Trophoblast cell (in vitro differentiated cells and primary cell): ENCODE measurements at regions not wholly inside any gene's neighbourhood (a gene's known extent, or its start where the extent isn't known, plus 50 kb on each side); places are given as distances from the start of the nearest gene placed in this dataset.

Experiments used
- DNase-seq, 2 donors: peaks; one replicate each; pipeline ENCODE4 v3.0.0-alpha.2; 2016
- H2AFZ ChIP-seq: 2 replicates; pipeline ENCODE4 v1.6.1; 2013; ENCODE audit warnings: low read length, moderate library complexity, mild to moderate bottlenecking; ENCODE audit not compliant: insufficient read depth, poor library complexity
- H2AK5ac ChIP-seq: 2 replicates; pipeline ENCODE4 v1.6.1; 2013; ENCODE audit warnings: mild to moderate bottlenecking, low read length
- H2BK120ac ChIP-seq: 2 replicates; pipeline ENCODE4 v1.6.1; 2013; ENCODE audit warnings: low read length, mild to moderate bottlenecking, moderate library complexity; ENCODE audit not compliant: insufficient read depth, poor library complexity
- H2BK12ac ChIP-seq: 2 replicates; pipeline ENCODE4 v1.6.1; 2013; ENCODE audit warnings: mild to moderate bottlenecking, low read length, moderate library complexity
- H2BK5ac ChIP-seq: 2 replicates; pipeline ENCODE4 v1.6.1; 2013; ENCODE audit warnings: low read length, low read depth, moderate library complexity, mild to moderate bottlenecking; ENCODE audit not compliant: poor library complexity
- H3K14ac ChIP-seq: 2 replicates; pipeline ENCODE4 v1.6.1; 2013; ENCODE audit warnings: mild to moderate bottlenecking, low read length
- H3K18ac ChIP-seq: 2 replicates; pipeline ENCODE4 v1.6.1; 2013; ENCODE audit warnings: mild to moderate bottlenecking, low read length
- H3K23ac ChIP-seq: 2 replicates; pipeline ENCODE4 v1.6.1; 2013; ENCODE audit warnings: low read length
- H3K27ac ChIP-seq: 2 replicates; pipeline ENCODE4 v1.5.1; 2013; ENCODE audit warnings: low read depth, mild to moderate bottlenecking, inconsistent platforms, low read length, moderate library complexity
- H3K27me3 ChIP-seq: 2 replicates; pipeline ENCODE4 v1.6.1; 2013; ENCODE audit warnings: inconsistent platforms, mild to moderate bottlenecking, low read length, moderate library complexity; ENCODE audit not compliant: insufficient read depth
- H3K36me3 ChIP-seq, 2 experiments: 1 replicate in 1 of 2; 2 replicates in 1 of 2; pipeline ENCODE4 v1.6.1; 2013; ENCODE audit warnings: low read length in 2 of 2, mild to moderate bottlenecking in 2 of 2, moderate library complexity in 1 of 2; ENCODE audit not compliant: insufficient read depth in 2 of 2, control insufficient read depth in 1 of 2
- H3K4ac ChIP-seq: 2 replicates; pipeline ENCODE4 v1.6.1; 2013; ENCODE audit warnings: low read depth, mild to moderate bottlenecking, low read length, moderate library complexity
- H3K4me1 ChIP-seq, 2 experiments: 1 replicate in 1 of 2; 2 replicates in 1 of 2; pipeline ENCODE4 v1.6.1; 2013; ENCODE audit warnings: low read length in 2 of 2, mild to moderate bottlenecking in 2 of 2, moderate library complexity in 1 of 2; ENCODE audit not compliant: insufficient read depth in 2 of 2, control insufficient read depth in 1 of 2
- H3K4me2 ChIP-seq: 2 replicates; pipeline ENCODE4 v1.6.1; 2013; ENCODE audit warnings: inconsistent platforms, mild to moderate bottlenecking, low read length, moderate library complexity
- H3K4me3 ChIP-seq: 2 replicates; pipeline ENCODE4 v1.5.1; 2013; ENCODE audit warnings: mild to moderate bottlenecking, low read depth, low read length, inconsistent platforms
- H3K79me1 ChIP-seq: one replicate; pipeline ENCODE4 v1.6.1; 2013; ENCODE audit warnings: low read length
- H3K79me2 ChIP-seq: 2 replicates; pipeline ENCODE4 v1.6.1; 2013; ENCODE audit warnings: low read length, mild to moderate bottlenecking; ENCODE audit not compliant: control insufficient read depth, insufficient read depth, poor library complexity
- H3K9ac ChIP-seq: 2 replicates; pipeline ENCODE4 v1.6.1; 2013; ENCODE audit warnings: mild to moderate bottlenecking, low read length
- H3K9me3 ChIP-seq: 2 replicates; pipeline ENCODE4 v1.6.1; 2013; ENCODE audit warnings: low read depth, mild to moderate bottlenecking, control low read depth, inconsistent platforms, low read length; ENCODE audit not compliant: insufficient read depth
- H4K12ac ChIP-seq: 2 replicates; pipeline ENCODE4 v1.6.1; 2013; ENCODE audit warnings: low read depth, mild to moderate bottlenecking, low read length, moderate library complexity
- H4K8ac ChIP-seq: 2 replicates; pipeline ENCODE4 v1.6.1; 2013; ENCODE audit warnings: low read depth, mild to moderate bottlenecking, low read length, moderate library complexity
- H4K91ac ChIP-seq: one replicate; pipeline ENCODE4 v1.6.1; 2013; ENCODE audit warnings: low read depth, mild to moderate bottlenecking, low read length, moderate library complexity
- WGBS: extraction: QIAGEN DNeasy Blood & Tissue Kit; methylation state at CpG from one replicate; pipeline ENCODE4 v1.1.7; 2013; ENCODE audit warnings: missing lambda C conversion rate; ENCODE audit not compliant: insufficient read length, insufficient coverage; ENCODE audit errors: extremely low coverage; 5-methylcytosine and 5-hydroxymethylcytosine counted together

- H2AK5ac ChIP-seq: no peak overlapping the region
- no CpG with 5 or more reads among the region's 10 CpGs for WGBS
Measured at GRCh38 chr10:113252650-113253618, 299.9 kb upstream of the HABP2 start.

GRCh38 chr10:113259576-113260226 is 293.2 kb upstream of the HABP2 start:
- H3K27ac ChIP-seq: no peak overlapping the region
- H4K91ac ChIP-seq: no peak overlapping the region
- H2BK120ac ChIP-seq: no peak overlapping the region
- no peaks in the 10 kb centered on the region for H3K79me1 ChIP-seq
- H3K4me1 ChIP-seq: no peaks in the 10 kb centered on the region
- H2AFZ ChIP-seq: no peak overlapping the region
- H4K8ac ChIP-seq: no peak overlapping the region
- no peaks in the 10 kb centered on the region for H3K27me3 ChIP-seq
- no CpG with 5 or more reads among the region's 16 CpGs for WGBS
- H3K4ac ChIP-seq: no peak overlapping the region
- H2BK5ac ChIP-seq: no peak overlapping the region
- no peak overlapping the region for H4K12ac ChIP-seq
- DNase-seq: no peak
- H3K79me2 ChIP-seq: no peaks in the 10 kb centered on the region
- H3K36me3 ChIP-seq: no peaks in the 10 kb centered on the region
- H3K23ac ChIP-seq: no peak overlapping the region
- H3K4me3 ChIP-seq: no peak overlapping the region
- no peak overlapping the region for H3K4me2 ChIP-seq
- H3K9ac ChIP-seq: no peak overlapping the region
- H3K14ac ChIP-seq: no peak overlapping the region
- no peaks in the 10 kb centered on the region for H3K9me3 ChIP-seq
- H2AK5ac ChIP-seq: no peak overlapping the region
- no peak overlapping the region for H3K18ac ChIP-seq
- H2BK12ac ChIP-seq: no peak overlapping the region

More at GRCh38 chr10:113252650-113253618, 299.9 kb upstream of the HABP2 start:
- Histone ChIP-seq H3K27ac (no peak overlapping the region), H3K79me2 (no peaks in the 10 kb centered on the region), H3K27me3 (no peaks in the 10 kb centered on the region), H3K23ac (no peak overlapping the region), H4K12ac (no peak overlapping the region), H4K91ac (no peak overlapping the region), H3K14ac (no peak overlapping the region), H4K8ac (no peak overlapping the region), H2BK12ac (no peak overlapping the region), H2AFZ (no peak overlapping the region), H3K9ac (no peak overlapping the region), H3K79me1 (no peaks in the 10 kb centered on the region), H2BK120ac (no peak overlapping the region), H2BK5ac (no peak overlapping the region), H3K4ac (no peak overlapping the region), H3K9me3 (peaks cover 2% of the 10 kb centered on the region), H3K36me3 (no peaks in the 10 kb centered on the region), H3K18ac (no peak overlapping the region), H3K4me3 (no peak overlapping the region), H3K4me2 (no peak overlapping the region), H3K4me1 (peaks cover 5 to 9% of the 10 kb centered on the region in 2 experiments)
- DNase-seq: no peak

- Histone ChIP-seq H2AFZ (no peak overlapping the region), H3K27me3 (no peaks in the 10 kb centered on the region), H3K9me3 (peaks cover 2% of the 10 kb centered on the region), H3K23ac (no peak overlapping the region), H3K79me1 (no peaks in the 10 kb centered on the region), H3K79me2 (no peaks in the 10 kb centered on the region), H3K4me3 (no peak overlapping the region), H3K14ac (no peak overlapping the region), H3K4ac (no peak overlapping the region), H4K8ac (no peak overlapping the region), H3K9ac (no peak overlapping the region), H3K36me3 (no peaks in the 10 kb centered on the region), H3K27ac (no peak overlapping the region), H4K91ac (no peak overlapping the region), H2BK120ac (no peak overlapping the region), H2AK5ac (no peak overlapping the region), H4K12ac (no peak overlapping the region), H2BK5ac (no peak overlapping the region), H3K4me2 (no peak overlapping the region), H3K4me1 (no peaks in the 10 kb centered on the region), H2BK12ac (no peak overlapping the region), H3K18ac (no peak overlapping the region)
- no CpG with 5 or more reads among the region's 10 CpGs for WGBS
- no peak for DNase-seq
Measured at GRCh38 chr10:113261161-113261560, 291.7 kb upstream of the HABP2 start.

- Histone ChIP-seq H3K14ac (no peak overlapping the region), H2BK120ac (no peak overlapping the region), H3K18ac (no peak overlapping the region), H2BK12ac (no peak overlapping the region), H3K9me3 (peaks cover 2% of the 10 kb centered on the region), H2BK5ac (no peak overlapping the region), H3K79me2 (no peaks in the 10 kb centered on the region), H2AK5ac (no peak overlapping the region), H3K4me3 (no peak overlapping the region), H4K8ac (no peak overlapping the region), H3K36me3 (no peaks in the 10 kb centered on the region), H3K27ac (no peak overlapping the region), H3K4me2 (no peak overlapping the region), H3K23ac (no peak overlapping the region), H3K79me1 (no peaks in the 10 kb centered on the region), H3K9ac (no peak overlapping the region), H3K27me3 (no peaks in the 10 kb centered on the region), H4K91ac (no peak overlapping the region), H3K4me1 (no peaks in the 10 kb centered on the region), H3K4ac (no peak overlapping the region), H2AFZ (no peak overlapping the region), H4K12ac (no peak overlapping the region)
- DNase-seq: no peak
- WGBS: no CpG with 5 or more reads among the region's 13 CpGs
Measured at GRCh38 chr10:113261611-113262091, 291.2 kb upstream of the HABP2 start.
